ENCODE measurements at regions not wholly inside any gene's neighbourhood (a gene's known extent, or its start where the extent isn't known, plus 50 kb on each side); places are given as distances from the start of the nearest gene placed in this dataset.

DNA sequence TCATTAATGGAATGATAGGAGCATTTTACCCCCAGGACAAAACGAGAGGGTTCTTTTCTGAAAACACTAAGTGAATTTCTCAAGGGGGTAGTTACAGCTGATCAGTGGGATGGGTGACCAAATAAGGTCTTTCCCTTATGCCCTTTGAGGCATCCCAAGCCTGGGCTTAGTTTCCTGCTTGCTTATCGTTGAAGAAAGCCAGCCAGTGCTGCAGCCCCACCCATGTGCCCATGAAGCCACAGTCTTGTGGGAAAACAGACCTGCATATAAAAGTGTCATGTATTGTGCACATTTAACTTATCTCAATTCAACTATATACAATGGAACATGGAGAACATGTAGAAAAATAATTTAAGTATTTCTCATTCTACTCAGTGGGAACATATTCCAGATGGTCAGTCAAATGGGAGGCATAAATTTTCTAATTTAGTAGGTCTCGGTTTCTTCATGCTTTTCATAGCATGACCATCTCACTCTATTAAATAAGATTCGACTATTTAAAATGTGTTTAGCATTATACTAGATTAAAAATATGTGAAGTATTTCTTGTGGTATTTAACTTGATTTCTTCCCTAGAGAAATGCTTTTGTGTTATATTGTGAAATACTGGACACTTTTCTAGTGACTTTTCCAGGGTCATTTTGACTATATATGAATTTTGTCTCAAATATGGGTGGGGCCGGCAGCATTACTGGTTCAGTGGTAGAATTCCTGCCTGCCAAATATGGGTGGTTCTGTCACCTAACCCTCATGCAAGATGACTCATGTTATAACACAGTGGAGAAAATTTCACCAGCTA is 189.7 kb upstream of the SGCD start:
- CTCF ChIA-PET: no interaction called here
- Mint-ChIP-seq H3K9me3 (ENCODE audit: low read depth) (peaks cover 1% of the 10 kb centered on the region), H3K36me3 (no peaks in the 10 kb centered on the region), H3K4me1 (peaks cover 1% of the 10 kb centered on the region), H3K27ac (no peak overlapping the region), H3K27me3 (no peaks in the 10 kb centered on the region), H3K4me3 (no peak overlapping the region)
- DNase-seq (no peak), ATAC-seq (no peak)

DNA sequence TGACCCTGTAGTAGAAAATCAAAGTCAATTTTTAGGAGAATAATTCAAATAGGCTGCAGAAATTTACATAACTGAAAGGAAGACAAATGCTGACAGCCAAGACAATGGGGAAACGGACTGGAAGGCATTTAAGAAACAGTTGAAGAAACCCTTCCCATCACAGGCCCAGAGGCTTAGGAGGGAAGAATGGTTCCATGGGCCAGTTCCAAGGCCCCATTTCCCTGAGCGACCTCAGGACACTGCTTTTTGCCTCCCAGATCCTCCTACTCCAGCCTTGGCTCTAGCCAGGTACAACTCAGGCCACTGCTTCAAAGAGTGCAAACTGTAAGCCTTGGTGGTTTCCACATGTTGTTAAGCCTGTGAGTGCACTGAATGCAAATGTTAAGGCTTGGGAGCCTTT is 184.1 kb upstream of the SGCD start:
- DNase-seq: no peak
- no peak overlapping the region for H3K27ac Mint-ChIP-seq
- no peaks in the 10 kb centered on the region for H3K36me3 Mint-ChIP-seq
- ATAC-seq: no peak
- H3K27me3 Mint-ChIP-seq: no peaks in the 10 kb centered on the region
- H3K4me1 Mint-ChIP-seq: peaks cover 2% of the 10 kb centered on the region
- CTCF ChIA-PET: no interaction called here
- no peak overlapping the region for H3K4me3 Mint-ChIP-seq
- peaks cover 5% of the 10 kb centered on the region for H3K9me3 Mint-ChIP-seq (ENCODE audit: low read depth)

DNA sequence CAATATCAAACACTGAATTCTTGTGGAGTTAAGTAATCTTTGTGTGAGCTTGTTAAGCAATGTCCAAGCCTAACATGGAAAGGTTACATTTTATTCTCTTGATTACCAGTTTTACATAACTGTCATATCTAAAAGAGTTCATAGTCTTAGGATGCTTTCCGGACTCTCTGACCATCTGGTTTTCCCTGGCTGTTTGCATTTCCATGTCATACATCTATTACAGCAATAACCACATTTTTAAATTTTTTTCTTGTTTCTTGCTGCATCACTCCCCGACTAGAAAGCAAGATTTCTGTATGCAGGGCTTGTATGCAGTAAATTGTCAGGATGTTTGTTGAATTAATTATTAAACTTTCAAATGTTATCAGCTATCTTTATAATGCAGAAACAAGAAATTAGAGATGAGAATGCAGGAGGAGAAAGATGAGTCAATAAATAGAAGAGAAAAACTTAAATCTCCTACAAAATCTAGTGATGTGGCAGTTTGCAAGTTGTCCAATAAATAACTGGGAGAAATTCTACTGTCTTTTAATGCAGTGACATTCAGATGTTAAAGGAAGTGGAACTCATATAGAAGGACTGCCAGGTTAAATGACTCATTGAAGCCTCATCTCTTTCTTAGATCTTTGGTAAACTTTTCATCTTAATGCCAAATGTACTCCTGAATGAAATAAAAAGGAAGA is 179.6 kb upstream of the SGCD start:
- DNase-seq: no peak
- no peak for ATAC-seq
- Mint-ChIP-seq H3K36me3 (no peaks in the 10 kb centered on the region), H3K27ac (no peak overlapping the region), H3K27me3 (no peaks in the 10 kb centered on the region), H3K9me3 (ENCODE audit: low read depth) (peaks cover 3% of the 10 kb centered on the region), H3K4me3 (no peak overlapping the region), H3K4me1 (no peaks in the 10 kb centered on the region)
- CTCF ChIA-PET: no interaction called here

GRCh38 chr5:156147944-156148285 is 179.0 kb upstream of the SGCD start:
- ATAC-seq (no peak), DNase-seq (no peak)
- Mint-ChIP-seq H3K27me3 (no peaks in the 10 kb centered on the region), H3K4me3 (no peak overlapping the region), H3K27ac (no peak overlapping the region), H3K4me1 (no peaks in the 10 kb centered on the region), H3K9me3 (ENCODE audit: low read depth) (no peaks in the 10 kb centered on the region), H3K36me3 (no peaks in the 10 kb centered on the region)
- CTCF ChIA-PET: no interaction called here

- DNase-seq (no peak), ATAC-seq (no peak)
- H3K4me1 Mint-ChIP-seq: no peaks in the 10 kb centered on the region
- no peak overlapping the region for H3K4me3 Mint-ChIP-seq
- no peaks in the 10 kb centered on the region for H3K36me3 Mint-ChIP-seq
- H3K27me3 Mint-ChIP-seq: no peaks in the 10 kb centered on the region
- no peaks in the 10 kb centered on the region for H3K9me3 Mint-ChIP-seq (ENCODE audit: low read depth)
- CTCF ChIA-PET: no interaction called here
- H3K27ac Mint-ChIP-seq: no peak overlapping the region
Observed at GRCh38 chr5:156148301-156148700, 178.7 kb upstream of the SGCD start.

DNA sequence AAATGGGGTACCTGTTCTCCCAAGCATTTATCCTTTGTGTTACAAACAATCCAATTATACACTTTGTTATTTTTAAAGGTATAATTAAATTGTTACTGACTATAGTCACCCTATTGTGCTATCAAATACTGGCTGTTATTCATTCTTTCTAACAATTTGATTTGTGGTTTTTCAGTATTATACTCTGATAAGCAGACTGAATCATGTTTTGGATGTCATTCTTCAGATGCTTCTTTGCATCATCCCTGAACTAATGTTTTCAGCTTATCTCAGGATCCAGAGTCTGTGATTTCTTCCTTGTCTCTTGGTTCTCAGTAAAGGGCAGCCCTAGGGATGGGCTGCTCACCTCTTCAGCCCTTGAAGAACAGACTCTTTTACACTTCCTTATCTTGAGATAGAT is 177.8 kb upstream of the SGCD start:
- Mint-ChIP-seq H3K9me3 (ENCODE audit: low read depth) (no peaks in the 10 kb centered on the region), H3K4me1 (no peaks in the 10 kb centered on the region), H3K27me3 (no peaks in the 10 kb centered on the region), H3K36me3 (no peaks in the 10 kb centered on the region), H3K27ac (no peak overlapping the region), H3K4me3 (no peak overlapping the region)
- DNase-seq: no peak
- no peak for ATAC-seq
- CTCF ChIA-PET: no interaction called here

DNA sequence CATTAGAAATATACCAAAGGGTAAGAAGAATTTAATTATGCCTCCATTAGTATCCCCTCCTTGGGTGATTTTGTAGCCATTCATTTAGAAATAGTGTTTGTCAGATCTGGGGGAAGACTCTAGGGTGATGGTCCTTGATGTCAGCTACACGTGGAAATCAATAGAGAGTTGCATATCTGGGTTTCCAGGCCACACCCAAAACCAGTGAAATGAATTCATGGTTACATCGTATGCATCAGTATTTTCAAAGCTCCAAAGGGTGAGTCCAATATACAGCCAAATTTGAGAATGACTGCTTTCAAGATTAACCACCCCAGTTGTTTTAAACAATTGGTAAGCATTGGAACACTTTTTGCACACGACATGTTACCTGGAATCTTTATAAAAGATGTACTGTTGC is 173.4 kb upstream of the SGCD start:
- no peaks in the 10 kb centered on the region for H3K27me3 Mint-ChIP-seq
- no peak overlapping the region for H3K27ac Mint-ChIP-seq
- no peak overlapping the region for H3K4me3 Mint-ChIP-seq
- H3K9me3 Mint-ChIP-seq (ENCODE audit: low read depth): no peaks in the 10 kb centered on the region
- ATAC-seq: no peak
- no peaks in the 10 kb centered on the region for H3K4me1 Mint-ChIP-seq
- CTCF ChIA-PET: no interaction called here
- DNase-seq: no peak
- no peaks in the 10 kb centered on the region for H3K36me3 Mint-ChIP-seq

GRCh38 chr5:156154757-156155156 is 172.2 kb upstream of the SGCD start:
- no peak for ATAC-seq
- Mint-ChIP-seq H3K9me3 (ENCODE audit: low read depth) (no peaks in the 10 kb centered on the region), H3K27me3 (no peaks in the 10 kb centered on the region), H3K4me3 (no peak overlapping the region), H3K4me1 (no peaks in the 10 kb centered on the region), H3K27ac (no peak overlapping the region), H3K36me3 (no peaks in the 10 kb centered on the region)
- no peak for DNase-seq
- CTCF ChIA-PET: interaction anchor here (0.7 kb wide), 1 partner anchor 337 kb away, joined by 3 read pairs; no protein-coding TSS in a partner anchor

DNA sequence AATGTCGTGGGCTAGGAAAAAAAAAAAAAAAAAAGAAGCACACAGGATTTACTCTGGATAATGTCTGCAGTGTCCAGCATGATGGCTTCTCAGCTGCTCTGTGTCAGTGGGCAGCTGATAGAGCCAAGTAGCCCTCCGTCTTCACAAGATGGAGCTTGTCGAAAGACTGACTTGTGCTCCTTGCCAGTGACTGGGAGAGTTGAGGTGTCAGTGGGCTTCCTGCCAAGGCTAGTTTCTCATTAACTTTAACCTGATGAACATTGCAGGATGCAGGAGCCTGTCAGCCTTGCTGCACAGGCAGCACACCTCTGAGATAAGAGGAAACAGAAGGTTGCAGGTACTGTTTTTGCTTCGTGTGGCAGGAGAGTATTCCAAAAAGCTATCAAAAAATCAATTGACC is 171.4 kb upstream of the SGCD start:
- Mint-ChIP-seq H3K36me3 (no peaks in the 10 kb centered on the region), H3K4me1 (no peaks in the 10 kb centered on the region), H3K27me3 (no peaks in the 10 kb centered on the region), H3K4me3 (no peak overlapping the region), H3K9me3 (ENCODE audit: low read depth) (no peaks in the 10 kb centered on the region), H3K27ac (no peak overlapping the region)
- ATAC-seq (no peak), DNase-seq (no peak)
- CTCF ChIA-PET: interaction anchor here (0.7 kb wide), 1 partner anchor 336 kb away, joined by 3 read pairs; no protein-coding TSS in a partner anchor

DNA sequence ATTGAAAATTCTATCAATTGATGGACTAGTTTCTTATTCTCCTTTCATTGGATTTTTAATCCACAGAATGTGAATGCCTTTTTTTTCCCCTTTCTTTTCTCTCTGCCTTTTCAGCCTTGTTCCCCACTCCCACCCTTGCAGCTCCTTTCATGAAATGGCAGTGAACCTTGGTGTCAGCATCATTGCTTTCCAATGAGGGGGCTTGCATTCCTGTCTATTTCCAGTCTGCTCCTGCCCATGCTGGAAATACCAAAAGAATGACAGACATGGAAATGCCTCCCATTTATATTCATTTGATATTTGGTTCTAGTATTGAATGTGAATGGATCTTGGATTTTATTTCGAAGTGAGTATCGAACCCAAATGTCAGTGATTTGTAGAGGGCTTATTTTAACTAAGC is 162.7 kb upstream of the SGCD start:
- CTCF ChIA-PET: no interaction called here
- Mint-ChIP-seq H3K4me3 (no peak overlapping the region), H3K9me3 (ENCODE audit: low read depth) (no peaks in the 10 kb centered on the region), H3K27ac (no peak overlapping the region), H3K36me3 (no peaks in the 10 kb centered on the region), H3K27me3 (no peaks in the 10 kb centered on the region), H3K4me1 (no peaks in the 10 kb centered on the region)
- DNase-seq: no peak
- ATAC-seq: no peak

DNA sequence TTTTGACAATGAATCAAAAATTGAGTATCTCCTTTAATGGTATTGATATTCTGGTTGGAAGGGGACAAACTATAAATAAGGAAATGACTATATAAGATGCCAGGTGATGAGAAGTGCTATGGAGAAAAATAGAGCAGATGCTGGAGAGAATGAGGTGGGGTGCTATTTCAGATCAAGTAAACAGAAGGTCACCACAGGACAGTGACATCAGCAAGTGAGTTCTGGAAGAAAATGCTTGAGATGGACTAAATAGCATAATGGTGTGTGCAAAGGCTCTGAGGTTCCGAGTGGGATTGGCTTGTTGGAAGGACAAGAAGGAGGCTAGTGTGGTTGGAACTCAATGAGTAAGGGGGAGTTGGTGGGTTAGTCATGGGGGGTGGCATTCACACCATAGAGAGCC is 157.5 kb upstream of the SGCD start:
- DNase-seq (no peak), ATAC-seq (no peak)
- Mint-ChIP-seq H3K4me3 (no peak overlapping the region), H3K27ac (no peak overlapping the region), H3K36me3 (no peaks in the 10 kb centered on the region), H3K27me3 (no peaks in the 10 kb centered on the region), H3K9me3 (ENCODE audit: low read depth) (no peaks in the 10 kb centered on the region), H3K4me1 (no peaks in the 10 kb centered on the region)
- CTCF ChIA-PET: no interaction called here

DNA sequence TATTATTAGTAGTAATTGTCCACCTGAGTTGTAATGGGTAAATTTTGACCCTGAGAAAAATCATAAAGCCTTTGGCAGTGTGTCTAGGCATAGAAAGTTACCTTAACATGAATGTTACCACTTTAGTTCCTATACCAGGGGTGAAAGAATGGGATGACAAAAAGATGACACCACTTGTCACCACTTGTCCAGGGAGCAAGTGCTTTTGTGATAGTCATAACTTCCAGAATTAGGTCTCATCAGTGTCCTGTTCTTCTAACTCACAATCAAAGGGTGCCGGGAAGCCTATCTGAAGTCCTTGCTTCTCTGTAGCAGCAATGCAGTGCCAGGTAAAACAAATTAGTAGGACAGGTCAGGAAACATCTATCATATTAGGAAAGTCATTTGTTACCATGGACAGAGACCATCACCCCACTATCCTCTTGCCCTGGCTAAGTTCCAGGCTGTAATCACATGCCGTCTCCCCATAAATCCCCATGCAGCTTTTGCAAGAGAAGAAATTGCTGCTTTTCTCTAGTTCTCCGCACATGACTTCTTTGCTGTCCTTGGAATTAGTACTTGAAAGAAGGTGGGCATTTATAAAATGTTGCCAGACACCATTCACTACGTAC is 156.5 kb upstream of the SGCD start:
- no peaks in the 10 kb centered on the region for H3K9me3 Mint-ChIP-seq (ENCODE audit: low read depth)
- H3K27me3 Mint-ChIP-seq: no peaks in the 10 kb centered on the region
- CTCF ChIA-PET: no interaction called here
- H3K27ac Mint-ChIP-seq: no peak overlapping the region
- ATAC-seq (no peak), DNase-seq (no peak)
- H3K4me1 Mint-ChIP-seq: no peaks in the 10 kb centered on the region
- no peak overlapping the region for H3K4me3 Mint-ChIP-seq
- H3K36me3 Mint-ChIP-seq: no peaks in the 10 kb centered on the region

GRCh38 chr5:156174225-156174624 is 152.7 kb upstream of the SGCD start:
- H3K36me3 Mint-ChIP-seq: no peaks in the 10 kb centered on the region
- H3K9me3 Mint-ChIP-seq (ENCODE audit: low read depth): no peaks in the 10 kb centered on the region
- no peak overlapping the region for H3K27ac Mint-ChIP-seq
- H3K4me3 Mint-ChIP-seq: no peak overlapping the region
- DNase-seq: no peak
- no peak for ATAC-seq
- H3K4me1 Mint-ChIP-seq: no peaks in the 10 kb centered on the region
- CTCF ChIA-PET: no interaction called here
- no peaks in the 10 kb centered on the region for H3K27me3 Mint-ChIP-seq

DNA sequence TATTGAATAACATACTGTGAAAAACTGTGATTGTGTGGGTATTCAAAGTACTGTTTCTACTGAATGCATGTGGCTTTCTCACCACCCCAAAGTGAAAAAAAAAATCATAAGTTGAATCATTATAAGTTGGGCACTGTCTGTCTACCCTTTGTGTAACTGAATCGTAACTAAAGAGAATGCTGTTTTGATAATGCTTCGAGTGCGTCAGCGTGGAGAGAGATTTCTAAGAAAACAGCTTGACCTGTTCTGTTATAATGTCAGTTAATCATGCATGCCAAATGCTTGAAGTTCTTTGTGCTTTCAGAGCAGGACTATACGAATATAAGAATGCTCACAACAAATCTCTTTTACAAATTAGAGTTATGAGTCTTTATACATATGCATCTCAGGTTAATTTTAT is 148.8 kb upstream of the SGCD start:
- Mint-ChIP-seq H3K9me3 (ENCODE audit: low read depth) (no peaks in the 10 kb centered on the region), H3K27me3 (peaks cover 2% of the 10 kb centered on the region), H3K36me3 (no peaks in the 10 kb centered on the region), H3K27ac (no peak overlapping the region), H3K4me3 (no peak overlapping the region), H3K4me1 (no peaks in the 10 kb centered on the region)
- ATAC-seq (no peak), DNase-seq (no peak)
- CTCF ChIA-PET: no interaction called here
